Stimulated activated CD4-positive, alpha-beta T cell treated with anti-CD3 and anti-CD28 coated beads, Interleukin-1b, Interleukin-23, amount 100 ng/mL, for 4 hours (primary cell): ENCODE measurements at regions not wholly inside any gene's neighbourhood (a gene's known extent, or its start where the extent isn't known, plus 50 kb on each side); places are given as distances from the start of the nearest gene placed in this dataset.
A peak's percentile ranks its signal among the peaks of the same experiment; 100 is the strongest.

Experiments used
- DNase-seq, 2 donors: peaks; one replicate each; pipeline ENCODE4 v3.0.0-alpha.2; 2020; ENCODE audit warnings: low read depth in 2 of 2

DNA sequence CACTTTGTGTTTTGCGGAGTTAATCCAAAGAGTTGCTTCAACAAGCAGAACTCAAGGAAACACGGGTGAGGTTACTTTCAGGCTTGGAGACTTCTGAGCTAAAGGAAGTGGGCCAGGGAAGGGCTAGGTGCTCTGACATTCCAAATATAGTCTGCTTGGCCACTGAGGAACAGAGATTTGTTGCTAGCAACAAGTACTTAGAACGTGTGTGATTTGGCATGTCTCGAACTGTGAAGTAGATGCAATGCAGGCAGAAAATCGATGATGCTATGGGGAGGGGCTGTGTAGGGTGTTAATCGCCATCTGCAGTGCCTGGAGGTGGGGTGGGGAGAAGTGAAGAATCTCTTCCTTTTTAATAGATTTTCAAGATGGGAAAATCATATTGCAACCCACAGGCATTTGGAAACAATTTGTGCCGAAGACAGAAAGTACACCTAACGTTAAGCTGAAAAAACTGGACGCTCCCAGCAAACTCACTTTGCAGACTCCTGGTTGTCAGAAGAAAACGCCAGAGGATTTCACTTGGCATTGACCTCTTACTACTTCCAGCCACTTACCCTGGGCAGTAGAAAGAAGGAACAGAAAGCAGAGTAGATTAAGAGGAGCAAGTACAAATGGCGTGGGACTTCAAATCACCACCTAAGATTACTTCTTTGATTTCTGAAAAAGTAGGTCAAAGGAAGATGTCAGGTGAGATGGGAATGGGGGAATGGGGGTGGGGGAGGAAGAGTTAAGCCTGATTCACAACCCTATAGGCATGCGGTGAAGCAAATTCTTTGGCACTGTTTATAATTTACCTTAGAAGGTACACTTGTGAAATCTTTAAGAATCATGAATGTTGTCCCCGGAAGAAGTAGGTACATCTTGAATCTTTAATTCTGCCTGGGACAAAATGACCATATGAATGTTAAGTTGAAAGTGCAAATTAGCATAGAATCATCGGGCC is 314.1 kb downstream of the CD83 start:
- DNase-seq = no peak

DNA sequence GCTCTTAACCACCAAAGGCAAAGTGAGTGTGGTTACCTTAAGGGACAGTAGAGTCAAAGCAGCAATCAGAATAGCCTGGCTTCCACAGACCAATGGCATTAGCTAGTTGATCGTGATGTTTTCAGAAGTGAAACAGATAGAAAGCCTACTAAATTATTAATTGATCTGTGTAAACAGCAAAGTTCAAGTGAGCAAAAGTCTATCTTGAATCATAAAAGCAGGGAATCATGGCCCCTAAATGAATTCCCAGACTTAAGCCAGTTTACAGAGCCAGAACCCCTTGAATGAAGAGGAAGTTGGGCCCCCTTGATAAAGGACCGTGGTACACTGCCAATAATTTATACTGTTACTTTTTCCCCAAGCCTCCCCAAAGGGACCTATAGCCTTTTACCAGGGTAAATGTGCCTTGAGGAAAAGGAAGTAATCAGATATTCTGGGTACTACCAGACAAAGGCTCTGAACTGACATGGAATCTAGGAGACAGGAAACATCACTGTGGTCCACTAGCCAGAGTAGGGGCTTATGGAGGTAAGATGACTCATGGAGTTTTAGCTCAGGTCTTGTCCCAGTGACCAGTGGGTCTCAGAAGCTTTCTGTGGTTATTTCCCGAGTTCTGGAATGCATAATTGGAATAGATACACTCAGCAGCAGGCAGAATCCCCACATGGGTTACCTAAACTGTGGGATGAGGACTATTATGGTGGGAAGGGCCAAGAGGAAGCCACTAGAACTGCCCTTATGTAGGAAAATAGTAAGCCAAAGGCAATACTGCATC is 317.5 kb downstream of the CD83 start:
- no peak for DNase-seq

DNA sequence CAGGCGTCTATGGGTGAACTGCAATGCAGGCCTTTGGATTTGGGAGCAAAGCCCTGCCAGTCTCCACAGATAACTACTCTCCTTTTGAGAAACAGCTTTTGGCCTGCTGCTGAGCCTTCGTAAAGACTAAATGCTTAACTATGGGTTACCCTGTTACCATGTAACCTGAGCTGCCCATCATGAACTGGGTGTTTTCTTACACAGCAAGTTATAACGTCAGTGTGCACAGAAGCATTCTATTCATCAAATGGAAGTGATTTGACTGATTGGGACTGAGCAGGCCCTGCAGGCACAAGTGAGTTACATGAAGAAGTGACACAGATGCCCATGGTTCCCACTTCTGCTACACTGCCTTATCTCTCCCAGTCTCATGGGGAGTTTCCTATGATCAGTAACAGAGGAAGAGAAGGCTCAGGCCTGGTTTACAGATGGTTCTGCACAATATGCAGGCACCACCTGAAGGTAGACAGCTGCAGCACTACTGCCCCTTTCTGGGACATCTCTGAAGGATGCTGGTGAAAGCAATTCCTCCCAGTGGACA is 319.1 kb downstream of the CD83 start:
- DNase-seq = no peak

DNA sequence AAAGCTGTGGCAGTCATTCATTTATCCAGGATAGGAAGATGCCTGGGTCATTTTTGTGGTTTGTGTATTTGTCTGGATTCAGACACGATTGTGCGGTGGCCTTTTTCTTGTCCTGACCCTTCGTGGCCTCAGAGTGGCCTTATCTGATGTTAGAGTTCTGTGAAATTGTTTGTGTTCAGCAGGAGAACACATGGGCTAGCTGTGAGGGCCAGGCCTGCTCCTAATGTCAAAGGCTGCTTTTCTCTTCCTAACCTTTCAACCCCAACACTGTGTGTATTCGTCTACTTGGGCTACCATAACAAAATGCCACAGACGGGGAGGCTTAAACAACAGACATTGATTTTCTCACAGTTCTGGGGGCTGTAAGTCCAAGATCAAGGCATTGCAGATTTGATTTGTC is 321.8 kb downstream of the CD83 start:
- DNase-seq = no peak

DNA sequence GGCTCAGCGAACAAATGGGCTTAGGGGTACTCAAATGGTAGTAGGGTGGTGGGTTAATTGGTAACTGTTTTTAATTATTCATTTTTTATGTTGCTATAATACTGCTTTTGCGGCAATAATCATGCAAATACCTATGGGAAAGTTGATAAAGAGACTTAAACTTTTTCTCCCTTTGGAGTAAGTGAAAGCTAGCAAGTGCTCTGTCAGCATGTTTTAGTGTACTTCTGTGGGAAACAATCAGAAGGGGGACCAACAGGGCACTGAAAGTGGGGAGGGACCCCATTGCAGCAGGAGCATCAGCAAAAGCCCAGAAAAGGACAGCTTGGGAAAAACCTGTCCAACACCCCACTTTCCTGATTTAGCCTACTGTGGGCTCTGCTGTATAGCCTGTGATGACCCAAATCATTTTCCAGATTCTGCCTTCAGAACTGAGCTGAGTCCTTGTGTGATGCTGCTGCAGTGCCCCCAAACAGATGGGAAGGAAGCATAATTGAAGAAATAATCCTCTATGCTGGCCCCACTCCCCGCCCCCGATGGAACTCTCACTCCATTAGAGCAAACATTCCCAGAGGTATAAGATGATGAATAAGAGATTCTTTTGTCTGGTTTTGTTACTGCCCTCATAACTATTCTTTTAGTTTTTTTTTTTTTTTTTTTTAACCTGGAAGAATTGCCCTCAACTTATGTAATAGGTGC is 322.8 kb downstream of the CD83 start:
- no peak for DNase-seq

DNA sequence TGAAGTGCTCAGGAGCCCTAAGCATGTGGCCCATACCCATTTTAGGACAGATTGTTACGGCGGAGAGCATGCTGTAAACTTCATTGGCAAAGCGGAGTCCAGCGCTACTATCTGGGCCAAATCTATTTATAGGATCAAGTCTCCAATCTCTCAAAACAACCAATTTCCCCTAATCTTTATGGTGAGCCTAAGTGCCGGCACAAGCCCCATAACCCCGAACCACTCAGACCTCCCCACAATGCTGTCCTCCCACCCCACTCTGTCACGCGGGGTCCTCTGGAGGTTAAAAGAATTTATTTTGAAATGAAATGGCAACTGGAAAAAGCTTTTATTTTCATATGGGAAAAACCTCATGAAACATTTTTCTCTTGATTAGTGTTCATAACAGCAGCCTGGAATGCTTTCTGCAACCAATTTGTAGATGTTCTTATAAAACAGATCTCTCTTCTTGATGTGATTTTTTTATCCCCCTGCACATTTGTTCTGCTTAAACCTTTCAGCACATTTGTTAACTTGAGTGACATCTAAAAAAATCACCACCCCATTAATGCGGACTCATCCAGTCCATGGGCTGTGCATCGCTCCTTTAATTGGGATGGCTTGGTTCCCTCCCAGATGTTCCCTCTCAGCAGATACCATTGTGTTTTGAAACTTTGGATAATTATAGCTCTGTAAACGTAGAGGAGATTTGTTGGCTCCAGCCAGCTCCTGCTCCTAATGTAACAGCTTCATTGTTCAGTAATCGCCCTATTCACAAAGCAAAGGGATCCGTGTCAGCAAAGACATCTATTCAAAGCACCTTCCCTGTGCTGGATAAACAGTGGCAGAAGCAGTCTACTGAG is 323.6 kb downstream of the CD83 start:
- no peak for DNase-seq

DNA sequence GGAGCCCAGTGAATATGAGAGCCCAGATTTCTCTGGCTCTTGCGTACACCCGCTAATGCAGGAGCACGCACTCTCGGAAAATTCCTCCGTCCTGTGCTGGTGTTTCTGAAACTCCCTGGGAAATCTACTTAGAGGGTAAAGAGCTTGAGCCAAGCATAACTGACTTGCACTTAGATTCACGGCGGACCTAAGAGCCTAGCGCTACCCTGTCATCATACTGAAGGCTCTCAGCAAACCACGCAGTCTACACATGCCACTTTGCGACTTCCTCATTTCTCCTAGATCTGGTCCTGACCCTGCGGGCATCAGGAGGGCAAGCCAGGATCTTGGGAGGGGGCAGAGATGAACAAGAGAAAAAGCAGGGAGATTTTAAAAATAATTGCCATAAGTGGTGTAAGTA is 324.7 kb downstream of the CD83 start:
- no peak for DNase-seq

DNA sequence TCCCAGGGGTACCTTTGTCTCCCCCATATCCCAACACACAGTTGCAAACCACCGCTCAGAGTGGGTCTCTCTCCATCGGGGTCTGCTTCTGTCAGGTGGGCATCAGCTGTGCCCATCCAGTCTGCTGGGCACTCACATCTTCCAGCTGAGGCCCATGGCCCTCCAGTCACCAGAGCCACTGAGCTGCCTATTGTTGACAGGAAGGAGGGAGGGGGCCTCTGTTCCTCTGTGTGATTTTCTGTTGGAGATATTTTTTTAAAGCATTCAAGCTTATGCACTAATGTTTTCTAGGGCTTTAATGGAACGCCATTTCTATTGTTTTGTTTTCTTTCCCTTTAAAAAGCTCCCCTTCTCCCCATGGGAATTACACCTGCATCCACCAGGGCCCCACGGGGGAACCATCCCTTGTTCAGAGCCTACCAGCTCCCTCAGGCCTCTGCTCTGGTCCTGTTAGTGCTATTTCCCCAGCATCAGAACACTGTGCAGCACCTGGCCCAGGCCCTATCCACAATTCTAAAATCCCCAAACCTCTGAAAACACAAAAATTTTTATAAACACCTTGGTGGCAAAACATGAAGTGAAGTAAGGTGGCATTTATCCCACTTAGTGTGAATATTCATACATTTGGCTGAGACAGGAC is 326.2 kb downstream of the CD83 start:
- DNase-seq = no peak

DNA sequence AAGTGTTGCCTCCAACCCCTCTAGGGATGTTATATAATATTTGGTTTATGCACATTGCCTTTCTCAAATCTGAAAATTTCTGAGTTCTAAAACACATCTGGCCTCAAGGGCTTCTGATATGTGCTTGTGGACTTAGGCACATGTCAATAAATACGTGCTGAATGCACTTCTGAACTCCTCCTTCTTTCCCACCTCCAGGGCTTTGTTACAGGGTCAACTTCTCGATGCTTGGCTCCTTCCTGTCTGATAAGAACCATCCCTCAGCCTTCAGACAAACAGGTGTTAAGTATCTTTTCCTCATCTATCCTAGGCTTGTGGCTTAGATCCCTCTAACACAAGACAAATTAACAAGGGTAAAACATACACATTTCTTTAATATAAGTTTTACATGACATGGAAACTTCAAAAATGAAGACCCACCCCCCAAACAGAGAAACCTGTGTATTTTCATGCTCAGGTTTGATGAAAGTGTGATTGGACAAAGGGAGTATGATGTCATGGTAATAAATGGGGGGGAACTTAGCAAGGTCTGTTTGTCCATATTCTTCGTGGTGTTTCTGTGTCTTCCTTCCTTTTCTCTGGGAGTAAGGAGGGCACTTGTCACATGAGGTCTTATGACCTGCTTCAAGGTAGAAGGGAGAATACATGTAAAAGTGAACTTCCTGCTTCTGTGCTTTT is 326.9 kb downstream of the CD83 start:
- no peak for DNase-seq

DNA sequence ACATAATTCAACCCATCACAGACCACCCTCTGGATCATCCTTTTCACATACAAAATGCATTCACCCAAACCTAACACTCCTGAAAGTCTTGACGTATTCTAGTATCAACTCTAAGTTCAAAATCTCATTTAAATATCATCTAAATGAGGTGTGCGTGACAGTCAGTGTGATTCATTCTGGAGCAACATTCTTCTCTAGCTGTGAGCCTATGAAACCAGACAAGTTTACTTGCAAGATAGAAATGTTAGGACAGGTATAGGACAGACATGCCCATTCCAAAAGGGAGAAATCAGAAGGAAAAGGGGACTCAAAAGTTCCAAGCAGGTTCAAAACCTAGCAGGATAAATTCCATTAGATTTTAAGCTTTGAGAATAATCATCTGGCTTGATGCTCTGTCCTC is 329.7 kb downstream of the CD83 start:
- DNase-seq = no peak

DNA sequence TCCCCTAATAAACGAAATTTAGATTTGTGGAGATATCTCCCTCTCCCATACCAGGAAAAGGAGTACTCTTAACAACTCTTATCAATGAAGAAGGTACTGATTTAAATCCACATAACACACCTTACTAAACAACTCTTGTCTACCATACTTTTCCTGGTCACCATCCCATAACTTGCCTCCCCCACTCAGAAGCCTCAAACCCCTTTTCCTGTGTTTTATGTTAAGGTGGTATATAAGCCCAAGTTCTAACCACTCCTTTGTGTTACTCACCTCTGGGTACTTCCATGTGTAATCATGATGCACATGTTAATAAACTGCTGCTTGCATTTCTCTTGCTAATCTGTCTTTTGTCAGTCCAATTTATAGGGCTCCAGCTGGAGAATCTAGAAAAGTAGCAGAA is 330.7 kb downstream of the CD83 start:
- no peak for DNase-seq

DNA sequence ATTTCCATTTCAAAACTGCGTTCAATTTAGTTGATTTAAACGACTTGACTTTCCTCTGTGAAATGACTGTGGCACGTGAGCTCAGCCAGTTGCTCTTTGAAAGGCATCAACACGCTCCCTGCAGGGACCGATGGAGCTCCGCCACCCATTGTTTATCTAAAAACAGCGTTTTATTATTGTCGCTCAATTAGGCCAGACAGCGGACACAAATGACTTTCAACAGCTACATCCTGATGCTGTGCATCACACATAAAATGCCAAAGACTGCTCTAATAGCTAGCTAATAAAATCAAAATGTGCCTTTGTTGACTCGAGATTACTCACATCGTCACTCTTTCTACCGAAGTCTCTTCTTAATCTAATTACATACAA is 332.5 kb downstream of the CD83 start:
- no peak for DNase-seq

DNA sequence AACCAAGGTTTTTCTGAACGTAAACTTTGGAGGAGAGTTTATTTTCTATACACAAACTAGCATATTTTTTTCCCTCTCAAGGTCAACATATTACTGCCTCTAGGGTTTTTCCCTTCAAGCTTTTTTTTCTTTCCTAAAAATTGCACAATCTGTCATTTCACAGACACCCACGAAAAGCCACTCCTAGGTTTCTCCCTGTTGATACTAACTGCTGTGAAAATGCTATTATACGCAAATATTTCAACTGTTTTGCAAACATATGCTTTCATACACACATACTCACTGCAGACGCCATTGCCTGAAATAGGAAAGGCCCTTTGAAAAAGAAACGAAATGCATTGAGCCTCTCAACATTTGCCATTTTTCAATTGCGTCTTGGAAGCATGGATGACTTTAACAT is 333.0 kb downstream of the CD83 start:
- DNase-seq = no peak

DNA sequence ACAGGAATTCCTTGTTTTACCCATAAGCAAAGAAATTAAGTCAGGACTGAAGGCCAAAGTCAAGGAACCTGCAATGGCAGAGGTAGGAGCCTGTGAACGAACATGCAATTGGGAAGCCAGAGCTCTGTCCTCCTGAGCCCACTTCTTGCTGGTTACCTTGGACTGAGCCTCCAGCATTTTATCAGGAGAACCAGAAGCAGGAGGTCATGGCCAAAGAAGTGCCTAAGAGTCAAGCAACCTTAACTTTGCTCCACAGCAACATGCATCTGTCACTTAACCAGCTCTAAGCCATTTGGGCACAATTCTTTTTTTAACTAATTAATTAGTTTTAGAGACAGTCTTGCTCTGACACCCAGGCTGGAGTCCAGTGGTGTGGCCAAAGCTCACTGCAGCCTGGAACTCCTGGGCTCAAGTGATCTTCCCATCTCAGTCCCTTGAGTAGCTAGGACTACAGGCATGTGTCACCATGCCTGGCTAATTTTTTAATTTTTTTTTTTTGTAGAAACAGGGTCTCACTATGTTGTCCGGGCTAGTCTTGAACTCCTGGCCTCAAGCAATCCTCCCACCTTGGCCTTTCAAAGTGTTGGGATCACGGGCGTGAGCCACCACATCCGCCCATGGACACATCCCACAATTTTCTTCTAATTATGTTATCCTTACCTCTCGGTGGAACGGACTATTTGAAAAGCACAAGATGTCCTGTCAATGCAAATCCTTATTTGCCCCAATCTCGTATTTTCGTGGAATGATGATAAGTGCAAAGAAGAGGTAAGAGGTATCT is 334.2 kb downstream of the CD83 start:
- DNase-seq = no peak

DNA sequence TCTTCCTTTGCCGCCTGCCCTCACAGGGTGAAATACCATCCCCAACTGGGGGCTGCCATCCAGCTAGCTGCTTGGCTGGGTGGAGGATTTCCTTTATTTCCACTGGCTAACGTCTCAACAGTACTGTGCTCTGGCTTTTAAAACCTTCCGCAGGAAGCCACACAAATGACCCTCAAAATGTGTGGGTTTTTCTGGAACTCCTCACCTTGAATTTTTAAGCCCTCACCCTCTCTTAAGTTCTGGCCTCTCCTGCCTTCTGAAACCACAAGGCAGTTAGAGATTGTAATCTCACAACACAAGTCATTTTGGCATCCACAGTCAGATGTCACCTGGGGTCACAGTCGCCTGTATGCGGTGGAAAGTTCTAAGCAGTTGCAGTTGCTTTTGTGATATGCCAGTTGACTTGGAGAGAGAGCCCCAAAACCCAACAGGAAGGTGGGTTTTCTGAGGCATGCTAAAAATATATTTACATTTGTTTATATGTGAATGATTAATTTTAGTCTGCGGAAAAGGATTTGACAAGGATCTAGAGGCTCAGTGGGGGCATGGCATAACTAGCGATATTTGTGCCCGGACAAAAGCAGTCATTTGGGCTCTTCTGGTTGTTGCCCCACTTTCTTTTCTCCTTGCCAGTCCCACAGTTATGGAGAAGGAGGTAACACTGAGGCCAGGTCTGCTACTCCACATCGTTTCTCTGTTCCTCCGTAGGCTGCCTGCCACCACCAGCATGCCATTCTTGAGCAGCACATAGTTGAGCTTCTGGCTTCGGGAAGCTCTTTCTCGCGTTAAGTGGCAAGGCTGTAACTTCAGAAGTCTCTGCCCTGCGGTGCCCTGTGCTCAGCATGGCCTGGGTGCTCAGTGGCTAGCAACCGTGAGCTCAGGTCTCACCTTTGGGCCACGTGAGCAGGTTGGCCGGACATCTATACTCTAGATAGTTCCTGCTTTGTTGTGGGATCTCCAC is 335.3 kb downstream of the CD83 start:
- peak in 1 of 2 donors; percentile 7 for DNase-seq

DNA sequence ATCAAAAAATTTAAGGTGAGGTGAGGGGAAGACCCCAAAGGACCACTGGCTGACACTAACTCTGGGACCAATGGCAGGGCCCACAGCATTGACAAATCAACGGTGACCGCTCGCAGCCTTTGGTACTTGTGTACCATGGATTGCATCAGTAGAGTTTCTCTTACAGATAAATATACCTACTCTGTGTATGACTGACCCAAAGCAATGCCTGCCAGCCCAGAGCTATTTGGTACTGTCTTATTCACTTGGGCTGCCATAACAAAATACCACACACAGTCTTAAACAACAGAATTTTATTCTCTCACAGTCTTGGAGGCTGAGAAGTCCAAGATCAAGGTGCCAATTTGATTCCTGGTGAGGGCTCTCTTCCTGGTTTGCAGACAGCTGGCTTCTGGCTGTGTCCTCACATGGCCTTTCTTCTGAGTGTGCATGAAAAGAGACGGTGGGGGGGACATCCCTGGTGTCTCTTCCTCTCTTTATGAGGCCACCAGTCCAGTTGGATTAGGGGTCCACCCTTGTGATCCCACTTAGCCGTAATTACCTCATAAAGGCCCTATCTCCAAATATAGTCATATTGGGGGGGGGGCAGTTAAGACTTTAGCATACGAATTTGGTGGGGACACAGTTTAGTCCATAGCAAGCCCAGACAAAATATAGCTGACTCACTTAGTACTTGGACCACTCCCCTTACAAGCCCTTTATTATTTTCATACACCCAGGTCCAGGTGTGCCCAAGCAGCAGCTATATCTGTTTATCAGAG is 336.3 kb downstream of the CD83 start:
- DNase-seq = no peak

DNA sequence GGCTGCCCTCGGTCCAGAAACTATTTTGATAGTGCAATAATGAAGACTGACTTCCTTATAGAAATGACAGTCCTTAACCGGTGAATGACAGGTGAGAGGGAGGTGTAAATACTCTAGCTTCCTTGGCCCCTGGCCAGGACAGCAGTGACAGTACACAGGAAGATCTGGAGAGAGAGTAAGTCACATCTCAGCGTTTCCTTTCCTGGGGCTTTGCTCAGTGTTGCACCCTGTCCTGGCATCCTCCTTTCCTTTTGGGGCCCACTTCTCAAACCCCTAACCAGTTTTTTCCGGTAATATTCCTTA is 336.9 kb downstream of the CD83 start:
- DNase-seq = peak; percentile 13 to 22

DNA sequence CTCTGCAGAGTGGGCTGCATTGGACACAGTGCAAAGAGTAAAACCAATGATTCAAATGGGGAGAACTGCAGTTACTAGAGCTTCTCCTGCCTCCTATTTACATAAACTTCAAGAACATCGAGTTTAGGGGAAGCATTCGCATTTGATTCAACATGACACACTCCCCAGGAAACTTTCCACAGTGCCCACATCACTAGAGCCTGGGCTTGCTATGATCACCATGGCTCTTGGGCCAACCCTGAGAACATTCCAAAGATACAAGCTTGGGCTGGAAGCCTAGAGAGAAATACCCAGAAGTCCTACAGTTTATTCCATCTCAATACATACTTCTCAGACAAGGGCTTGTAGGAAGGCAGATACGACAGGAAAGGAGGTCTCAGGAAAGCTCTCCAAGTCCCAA is 337.9 kb downstream of the CD83 start:
- no peak for DNase-seq
